Activated naive CD4-positive, alpha-beta T cell treated with anti-CD3 and anti-CD28 coated beads, Interleukin-2, amount 10 ng/mL, durations not matched to agents 7 days and 5 days (primary cell): ENCODE measurements at regions not wholly inside any gene's neighbourhood (a gene's known extent, or its start where the extent isn't known, plus 50 kb on each side); places are given as distances from the start of the nearest gene placed in this dataset.
"Not testable (repeated sequence)": the region's sequence is repeated elsewhere in the genome, so short reads cannot be mapped to it uniquely, and the experiment has no call there.

Experiments used
- CTCF ChIA-PET: fragments of 350-600 bp; sonication (Branson Sonifier 250); formaldehyde crosslinking; loops from one replicate; lab custom pipeline; 2021; ENCODE audit warnings: antibody characterized with exemption; lab: Charles Lee
- DNase-seq: peaks from one replicate; pipeline ENCODE4 v3.0.0-alpha.2; 2020
- H3K27ac Mint-ChIP-seq: one replicate; pipeline ENCODE4 v1.8.0; 2021; ENCODE audit warnings: mild to moderate bottlenecking, moderate library complexity, mixed read lengths
- H3K27me3 Mint-ChIP-seq: one replicate; pipeline ENCODE4 v1.8.0; 2021; ENCODE audit warnings: mild to moderate bottlenecking, mixed read lengths
- H3K36me3 Mint-ChIP-seq: one replicate; pipeline ENCODE4 v1.8.0; 2021; ENCODE audit warnings: mixed read lengths
- H3K4me1 Mint-ChIP-seq: one replicate; pipeline ENCODE4 v1.8.0; 2021; ENCODE audit warnings: mixed read lengths
- H3K4me3 Mint-ChIP-seq: one replicate; pipeline ENCODE4 v1.8.0; 2021; ENCODE audit warnings: mild to moderate bottlenecking, moderate library complexity, mixed read lengths
- H3K9me3 Mint-ChIP-seq: one replicate; pipeline ENCODE4 v1.8.0; 2021; ENCODE audit warnings: mixed read lengths

DNA sequence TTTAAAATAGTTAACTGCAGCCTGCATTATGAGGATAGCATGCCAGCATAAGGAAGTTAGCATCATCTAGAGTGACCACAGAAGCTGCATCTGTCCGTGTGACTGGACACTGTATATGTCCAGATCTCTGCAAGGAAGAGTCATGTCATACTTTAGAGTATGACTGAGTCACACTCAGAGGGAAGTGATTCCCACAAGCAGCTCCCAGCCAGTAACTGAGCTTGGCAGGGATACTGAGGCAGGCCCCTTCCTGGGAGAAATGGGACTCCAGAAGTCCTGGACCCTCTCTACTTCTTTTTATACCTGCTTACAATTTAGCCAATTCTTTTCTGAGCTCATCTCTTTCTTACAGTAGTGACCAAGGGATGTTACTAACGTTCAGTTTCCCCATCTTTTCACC lies 2975.9 kb downstream of the RPIA start:
- H3K4me3 Mint-ChIP-seq, CTCF ChIA-PET, H3K27ac Mint-ChIP-seq, H3K27me3 Mint-ChIP-seq, H3K9me3 Mint-ChIP-seq, H3K4me1 Mint-ChIP-seq, H3K36me3 Mint-ChIP-seq, DNase-seq: not testable (repeated sequence)

GRCh38 chr2:91685541-91685940 lies 2994.1 kb downstream of the RPIA start:
- CTCF ChIA-PET, DNase-seq, H3K4me1 Mint-ChIP-seq, H3K36me3 Mint-ChIP-seq, H3K27ac Mint-ChIP-seq, H3K9me3 Mint-ChIP-seq, H3K27me3 Mint-ChIP-seq, H3K4me3 Mint-ChIP-seq: not testable (repeated sequence)

- H3K4me1 Mint-ChIP-seq, DNase-seq, H3K36me3 Mint-ChIP-seq, CTCF ChIA-PET, H3K27me3 Mint-ChIP-seq, H3K9me3 Mint-ChIP-seq, H3K4me3 Mint-ChIP-seq, H3K27ac Mint-ChIP-seq: not testable (repeated sequence)
These were observed 2994.6 kb downstream of the RPIA start for GRCh38 chr2:91686046-91686445.
